CD4-positive, alpha-beta T cell (primary cell): ENCODE measurements at regions not wholly inside any gene's neighbourhood (a gene's known extent, or its start where the extent isn't known, plus 50 kb on each side); places are given as distances from the start of the nearest gene placed in this dataset.

Source experiments
- ATAC-seq: fragments of 200-7000 bp; cut with Tn5 transposase; one replicate; pipeline ENCODE4 v1.10.0; 2022; ENCODE audit warnings: mild to moderate bottlenecking; ENCODE audit not compliant: poor library complexity
- CTCF ChIA-PET: fragments of 350-600 bp; sonication (Branson Sonifier 250); formaldehyde crosslinking; loops from one replicate; lab custom pipeline; 2021; ENCODE audit warnings: antibody characterized with exemption, inconsistent platforms; lab: Charles Lee
- POLR2A ChIA-PET: fragments of 350-600 bp; sonication (Branson Sonifier 250); formaldehyde crosslinking; loops from one replicate; lab custom pipeline; 2021; ENCODE audit warnings: antibody characterized with exemption, inconsistent platforms; lab: Charles Lee
- DNase-seq, 14 experiments: peaks; one replicate each; pipeline ENCODE4 v3.0.0-alpha.2; 2013 to 2020; ENCODE audit warnings: mixed read lengths in 2 of 14
- H3K27ac ChIP-seq, 2 donors: one replicate each; pipeline versions ENCODE4 v1.5.1 to v1.7.0; 2013; ENCODE audit warnings: low read length in 2 of 2, low read depth in 1 of 2, mild to moderate bottlenecking in 1 of 2
- H3K27me3 ChIP-seq, 2 experiments: 1 replicate in 1 of 2; 2 replicates in 1 of 2; pipeline versions ENCODE4 v1.6.1 to v1.7.0; 2013; ENCODE audit warnings: low read length in 2 of 2, control low read depth in 1 of 2, mild to moderate bottlenecking in 1 of 2, moderate library complexity in 1 of 2; ENCODE audit not compliant: insufficient read depth in 2 of 2, control insufficient read depth in 1 of 2
- H3K36me3 ChIP-seq: one replicate; pipeline ENCODE4 v1.6.1; 2013; ENCODE audit warnings: low read length, control low read depth; ENCODE audit not compliant: insufficient read depth
- H3K4me1 ChIP-seq: one replicate; pipeline ENCODE4 v1.6.1; 2013; ENCODE audit warnings: low read length, control low read depth; ENCODE audit not compliant: insufficient read depth
- H3K4me3 ChIP-seq: one replicate; pipeline ENCODE4 v1.5.1; 2013; ENCODE audit warnings: mild to moderate bottlenecking, low read length, moderate library complexity
- H3K9me3 ChIP-seq, 2 experiments: 1 replicate in 1 of 2; 2 replicates in 1 of 2; pipeline versions ENCODE4 v1.6.1 to v1.7.0; 2013; ENCODE audit warnings: low read length in 2 of 2, mild to moderate bottlenecking in 2 of 2, control low read depth in 1 of 2, moderate library complexity in 1 of 2; ENCODE audit not compliant: control insufficient read depth in 1 of 2, insufficient read depth in 1 of 2
- H3K27ac Mint-ChIP-seq: one replicate; pipeline ENCODE4 v1.8.0; 2020; ENCODE audit warnings: mixed read lengths
- H3K27me3 Mint-ChIP-seq: one replicate; pipeline ENCODE4 v1.8.0; 2021; ENCODE audit warnings: mixed read lengths
- H3K36me3 Mint-ChIP-seq: one replicate; pipeline ENCODE4 v1.8.0; 2021; ENCODE audit warnings: low read depth, mixed read lengths
- H3K4me1 Mint-ChIP-seq: one replicate; pipeline ENCODE4 v1.8.0; 2021; ENCODE audit warnings: low read depth, mixed read lengths
- H3K4me3 Mint-ChIP-seq: one replicate; pipeline ENCODE4 v1.8.0; 2020; ENCODE audit warnings: mild to moderate bottlenecking, mixed read lengths
- H3K9me3 Mint-ChIP-seq: one replicate; pipeline ENCODE4 v1.8.0; 2020; ENCODE audit warnings: mixed read lengths
- CTCF ChIP-seq: fragments of 200-600 bp; IDR thresholded peaks from one replicate; pipeline ENCODE4 v1.8.0; 2022; ENCODE audit warnings: antibody characterized with exemption, mild to moderate bottlenecking
- intact Hi-C, 2 experiments: fragments of 100-400 bp; cut with DNase I in 1 of 2; cut with micrococcal nuclease in 1 of 2; formaldehyde crosslinking; loops; one replicate each; pipeline versions ENCODE4 v1.15.1 to v1.9.0; 2023 to 2025; cut with DNase I, micrococcal nuclease

- Histone ChIP-seq H3K4me1 (no peaks in the 10 kb centered on the region), H3K9me3 (no peaks in the 10 kb centered on the region), H3K27me3 (no peaks in the 10 kb centered on the region), H3K27ac (no peak overlapping the region), H3K4me3 (no peak overlapping the region), H3K36me3 (no peaks in the 10 kb centered on the region)
- no peak for TF ChIP-seq CTCF
- ChIA-PET POLR2A (no interaction called here), CTCF (no interaction called here)
- intact Hi-C loops: no loop called here
- no peaks in the 10 kb centered on the region for H3K4me1 Mint-ChIP-seq
- no peak overlapping the region for H3K4me3 Mint-ChIP-seq
- H3K27me3 Mint-ChIP-seq: no peaks in the 10 kb centered on the region
- DNase-seq (no peak), ATAC-seq (no peak)
- H3K9me3 Mint-ChIP-seq: no peaks in the 10 kb centered on the region
- H3K27ac Mint-ChIP-seq: no peak overlapping the region
- no peaks in the 10 kb centered on the region for H3K36me3 Mint-ChIP-seq
These were observed 564.0 kb upstream of the ZNF462 start for GRCh38 chr9:106298997-106299396.

- peaks cover 0 to 4% of the 10 kb centered on the region in 2 experiments for H3K9me3 ChIP-seq
- H3K27me3 ChIP-seq: no peaks in the 10 kb centered on the region
- no peak overlapping the region for H3K4me3 ChIP-seq
- Mint-ChIP-seq H3K27me3 (no peaks in the 10 kb centered on the region), H3K27ac (no peak overlapping the region), H3K4me1 (no peaks in the 10 kb centered on the region), H3K36me3 (no peaks in the 10 kb centered on the region), H3K4me3 (no peak overlapping the region), H3K9me3 (no peaks in the 10 kb centered on the region)
- H3K4me1 ChIP-seq: no peaks in the 10 kb centered on the region
- no peak for TF ChIP-seq CTCF
- no peak for ATAC-seq
- H3K27ac ChIP-seq: no peak overlapping the region
- intact Hi-C loops: loop anchor here in 1 of 2 experiments (5.0 kb wide), 1 partner anchor 42 kb away; no protein-coding TSS in a partner anchor
- no peaks in the 10 kb centered on the region for H3K36me3 ChIP-seq
- ChIA-PET CTCF (no interaction called here), POLR2A (no interaction called here)
- DNase-seq: no peak
These were observed 558.5 kb upstream of the ZNF462 start for GRCh38 chr9:106304401-106304920.

- H3K9me3 Mint-ChIP-seq: peaks cover 3% of the 10 kb centered on the region
- ChIA-PET POLR2A (no interaction called here), CTCF (no interaction called here)
- no peak overlapping the region for H3K27ac ChIP-seq
- no peaks in the 10 kb centered on the region for H3K27me3 ChIP-seq
- no peak for ATAC-seq
- no peak overlapping the region for H3K4me3 ChIP-seq
- no peaks in the 10 kb centered on the region for H3K4me1 ChIP-seq
- H3K27me3 Mint-ChIP-seq: no peaks in the 10 kb centered on the region
- DNase-seq: no peak
- no peaks in the 10 kb centered on the region for H3K4me1 Mint-ChIP-seq
- TF ChIP-seq CTCF: no peak
- H3K4me3 Mint-ChIP-seq: no peak overlapping the region
- H3K9me3 ChIP-seq: peaks cover 0 to 4% of the 10 kb centered on the region in 2 experiments
- no peaks in the 10 kb centered on the region for H3K36me3 Mint-ChIP-seq
- H3K36me3 ChIP-seq: no peaks in the 10 kb centered on the region
- H3K27ac Mint-ChIP-seq: no peak overlapping the region
- intact Hi-C loops: no loop called here
These were observed 557.4 kb upstream of the ZNF462 start for GRCh38 chr9:106305428-106306133.
